Uterus (tissue), 2 donors: ENCODE measurements at regions not wholly inside any gene's neighbourhood (a gene's known extent, or its start where the extent isn't known, plus 50 kb on each side); places are given as distances from the start of the nearest gene placed in this dataset.

Experiments
- POLR2A ChIP-seq, 2 donors: fragments of 450-650 bp; IDR thresholded peaks; one replicate each; pipeline ENCODE4 v1.6.1; 2016; ENCODE audit warnings: antibody characterized with exemption in 2 of 2, mild to moderate bottlenecking in 1 of 2, moderate library complexity in 1 of 2
- TF ChIP-seq, protein P1 (sequence below), 4 experiments: fragments of 200-600 bp in 2 of 4; fragments of 450-650 bp in 2 of 4; sonication (generic) in 2 of 4; IDR thresholded peaks; one replicate each; pipeline ENCODE4 v1.5.1; 2016 to 2019; ENCODE audit warnings: antibody characterized with exemption in 4 of 4, mild to moderate bottlenecking in 2 of 4, moderate library complexity in 1 of 4

DNA sequence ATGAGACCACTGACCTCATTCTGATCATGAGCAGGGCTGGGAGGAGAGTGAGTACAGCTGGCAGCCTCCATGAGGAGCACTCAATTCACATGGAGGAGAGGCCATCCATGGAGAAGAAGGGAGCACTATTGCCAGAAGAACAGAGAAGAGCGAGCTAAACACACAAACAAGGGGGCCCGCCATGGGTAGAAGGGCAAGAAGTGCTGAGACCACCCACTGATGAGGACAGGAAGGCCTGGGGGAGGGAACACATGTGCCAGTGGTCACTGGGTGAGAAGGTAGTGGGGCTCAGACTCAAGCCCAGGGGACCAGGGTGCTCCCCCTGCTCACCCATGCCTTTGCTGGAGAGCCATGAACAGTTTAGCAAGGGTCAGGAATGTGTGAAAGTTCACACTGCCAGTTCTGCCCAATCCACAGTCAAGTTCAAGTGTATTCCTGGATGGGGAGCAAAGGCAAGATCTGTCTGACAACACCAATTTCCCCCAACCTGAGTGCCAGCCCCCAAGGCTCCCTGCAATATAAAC lies 57.7 kb downstream of the TTC32 start:
- no peak for TF ChIP-seq POLR2A (IDR thresholded peaks at IDR 0.05)
- TF ChIP-seq, protein P1, sequence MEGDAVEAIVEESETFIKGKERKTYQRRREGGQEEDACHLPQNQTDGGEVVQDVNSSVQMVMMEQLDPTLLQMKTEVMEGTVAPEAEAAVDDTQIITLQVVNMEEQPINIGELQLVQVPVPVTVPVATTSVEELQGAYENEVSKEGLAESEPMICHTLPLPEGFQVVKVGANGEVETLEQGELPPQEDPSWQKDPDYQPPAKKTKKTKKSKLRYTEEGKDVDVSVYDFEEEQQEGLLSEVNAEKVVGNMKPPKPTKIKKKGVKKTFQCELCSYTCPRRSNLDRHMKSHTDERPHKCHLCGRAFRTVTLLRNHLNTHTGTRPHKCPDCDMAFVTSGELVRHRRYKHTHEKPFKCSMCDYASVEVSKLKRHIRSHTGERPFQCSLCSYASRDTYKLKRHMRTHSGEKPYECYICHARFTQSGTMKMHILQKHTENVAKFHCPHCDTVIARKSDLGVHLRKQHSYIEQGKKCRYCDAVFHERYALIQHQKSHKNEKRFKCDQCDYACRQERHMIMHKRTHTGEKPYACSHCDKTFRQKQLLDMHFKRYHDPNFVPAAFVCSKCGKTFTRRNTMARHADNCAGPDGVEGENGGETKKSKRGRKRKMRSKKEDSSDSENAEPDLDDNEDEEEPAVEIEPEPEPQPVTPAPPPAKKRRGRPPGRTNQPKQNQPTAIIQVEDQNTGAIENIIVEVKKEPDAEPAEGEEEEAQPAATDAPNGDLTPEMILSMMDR (IDR thresholded peaks at IDR 0.05): no peak
